HCT116 (cell line): ENCODE measurements at regions not wholly inside any gene's neighbourhood (a gene's known extent, or its start where the extent isn't known, plus 50 kb on each side); places are given as distances from the start of the nearest gene placed in this dataset.

Experiments
- ATAC-seq: fragments of 200-7000 bp; cut with Tn5 transposase; 2 replicates; pipeline ENCODE4 v1.9.1; 2020; ENCODE audit warnings: mild to moderate bottlenecking, moderate library complexity
- BruUV-seq: library from RNA; stranded (reverse); fragments of 400-500 nt; replicated peaks from 2 replicates; lab custom pipeline; 2021; lab: Mats Ljungman, UMichigan
- CTCF ChIA-PET: fragments of 300-600 bp; sonication (Branson Sonifier 250); formaldehyde crosslinking; loops from one replicate; lab custom pipeline; 2021; ENCODE audit warnings: antibody characterized with exemption; lab: Charles Lee
- POLR2A ChIA-PET: fragments of 300-600, 350-600 bp; sonication (Branson Sonifier 250); formaldehyde crosslinking; loops from one replicate; lab custom pipeline; 2021; ENCODE audit warnings: antibody characterized with exemption; lab: Charles Lee
- RAD21 ChIA-PET, 2 experiments: fragments of 300-600 bp; sonication (Branson Sonifier 250); formaldehyde crosslinking; loops; one replicate each; lab custom pipeline; 2023; ENCODE audit warnings: low total read pairs in 2 of 2; ENCODE audit not compliant: uncharacterized antibody in 2 of 2, unreplicated experiment in 2 of 2, low non-redundant PET in 1 of 2; lab: Charles Lee
- DNase-seq: peaks from one replicate; pipeline ENCODE4 v3.0.0-alpha.2; 2010; ENCODE audit warnings: low read depth, low spot score
- H2AFZ ChIP-seq: fragments of 200-600 bp; shearing (Covaris generic), sonication (generic); 2 replicates; pipeline ENCODE4 v1.6.1; 2017; ENCODE audit warnings: low read depth, mixed run types, mixed read lengths, antibody characterized with exemption, low read length; ENCODE audit not compliant: poor library complexity, severe bottlenecking
- H3K27ac ChIP-seq: 2 replicates; pipeline ENCODE4 v1.5.1; 2012; ENCODE audit warnings: low read depth, low read length
- H3K27me3 ChIP-seq: fragments of 200-600 bp; sonication (generic); 2 replicates; pipeline ENCODE4 v1.6.1; 2016; ENCODE audit warnings: mixed run types, low read length, mixed read lengths; ENCODE audit not compliant: insufficient read depth
- H3K36me3 ChIP-seq, 2 experiments: fragments of 200-500 bp in 1 of 2; fragments of 200-600 bp in 1 of 2; sonication (Bioruptor generic) in 1 of 2; sonication (generic) in 1 of 2; 2 replicates each; pipeline versions ENCODE4 v1.5.1 to v1.6.1; 2014 to 2016; ENCODE audit warnings: low read length in 2 of 2, inconsistent platforms in 1 of 2, mixed read lengths in 1 of 2, mixed run types in 1 of 2; ENCODE audit not compliant: insufficient read depth in 2 of 2, control insufficient read depth in 1 of 2
- H3K4me1 ChIP-seq, 2 experiments: fragments of 200-600 bp in 1 of 2; sonication (generic) in 1 of 2; 2 replicates each; pipeline versions ENCODE4 v1.5.1 to v1.6.1; 2012 to 2017; ENCODE audit warnings: low read length in 2 of 2, inconsistent platforms in 1 of 2, mild to moderate bottlenecking in 1 of 2, mixed read lengths in 1 of 2, mixed run types in 1 of 2, moderate library complexity in 1 of 2; ENCODE audit not compliant: insufficient read depth in 2 of 2, control insufficient read depth in 1 of 2
- H3K4me2 ChIP-seq: fragments of 200-600 bp; sonication (generic); 2 replicates; pipeline ENCODE4 v1.6.1; 2017; ENCODE audit warnings: mixed run types, low read length, mixed read lengths
- H3K4me3 ChIP-seq, 2 experiments: fragments of 200-600 bp in 1 of 2; sonication (generic) in 1 of 2; replicated peaks in 1 of 2; 2 replicates each; pipeline ENCODE4 v1.5.1; 2011 to 2016; ENCODE audit warnings: low read length in 2 of 2, control low read depth in 1 of 2, low read depth in 1 of 2, mild to moderate bottlenecking in 1 of 2, mixed read lengths in 1 of 2, mixed run types in 1 of 2
- H3K79me2 ChIP-seq: fragments of 200-600 bp; sonication (generic); 2 replicates; pipeline ENCODE4 v1.6.1; 2017; ENCODE audit warnings: mild to moderate bottlenecking, mixed run types, low read length, moderate library complexity, mixed read lengths; ENCODE audit not compliant: insufficient read depth
- H3K9ac ChIP-seq: fragments of 200-600 bp; sonication (generic); 2 replicates; pipeline ENCODE4 v1.6.1; 2016; ENCODE audit warnings: low read length, mixed read lengths
- H3K9me2 ChIP-seq: fragments of 200-600 bp; sonication (generic), shearing (Covaris generic); 2 replicates; pipeline ENCODE4 v1.6.1; 2017; ENCODE audit warnings: mixed run types, mild to moderate bottlenecking, moderate library complexity; ENCODE audit not compliant: insufficient read depth
- H3K9me3 ChIP-seq, 2 experiments: fragments of 200-500 bp in 1 of 2; fragments of 200-600 bp in 1 of 2; sonication (Bioruptor generic) in 1 of 2; sonication (generic) in 1 of 2; 2 replicates each; pipeline ENCODE4 v1.6.1; 2014 to 2017; ENCODE audit warnings: low read length in 2 of 2, mixed read lengths in 2 of 2, inconsistent platforms in 1 of 2, low read depth in 1 of 2, mild to moderate bottlenecking in 1 of 2, mixed run types in 1 of 2, moderate library complexity in 1 of 2; ENCODE audit not compliant: control insufficient read depth in 1 of 2, insufficient read depth in 1 of 2
- H4K20me1 ChIP-seq: fragments of 200-600 bp; sonication (generic), shearing (Covaris generic); 2 replicates; pipeline ENCODE4 v1.6.1; 2017; ENCODE audit warnings: mixed run types, mild to moderate bottlenecking, moderate library complexity; ENCODE audit not compliant: insufficient read depth
- CBX3 ChIP-seq: IDR thresholded peaks from 2 replicates; pipeline ENCODE4 v1.6.1; 2012; ENCODE audit warnings: low read depth
- CEBPB ChIP-seq: IDR thresholded peaks from 2 replicates; pipeline ENCODE4 v1.6.1; 2012; ENCODE audit warnings: low read depth
- ELF1 ChIP-seq: IDR thresholded peaks from 2 replicates; pipeline ENCODE4 v1.6.1; 2012; ENCODE audit warnings: low read depth, borderline replicate concordance
- EZH2 ChIP-seq: fragments of 200-600 bp; sonication (generic); IDR thresholded peaks from 2 replicates; pipeline ENCODE4 v1.6.1; 2017; ENCODE audit warnings: antibody characterized with exemption, mixed run types
- EZH2phosphoT487 ChIP-seq: fragments of 200-600 bp; IDR thresholded peaks from 2 replicates; pipeline ENCODE4 v1.6.1; 2018; ENCODE audit warnings: antibody characterized with exemption, borderline replicate concordance
- FOSL1 ChIP-seq: IDR thresholded peaks from 2 replicates; pipeline ENCODE4 v1.6.1; 2012; ENCODE audit warnings: low read depth
- JUND ChIP-seq: IDR thresholded peaks from 2 replicates; pipeline ENCODE4 v1.6.1; 2012
- POLR2A ChIP-seq: IDR thresholded peaks from 2 replicates; pipeline ENCODE4 v1.7.0; 2011; ENCODE audit warnings: borderline replicate concordance; ENCODE audit not compliant: insufficient read depth, insufficient read length; ENCODE audit errors: extremely low read depth
- POLR2AphosphoS5 ChIP-seq: IDR thresholded peaks from 2 replicates; pipeline ENCODE4 v1.6.1; 2011; ENCODE audit warnings: mild to moderate bottlenecking, low read depth, low read length, moderate library complexity
- RAD21 ChIP-seq: IDR thresholded peaks from 2 replicates; pipeline ENCODE4 v1.6.1; 2012; ENCODE audit warnings: low read depth, mild to moderate bottlenecking
- SP1 ChIP-seq: IDR thresholded peaks from 2 replicates; pipeline ENCODE4 v1.6.1; 2012; ENCODE audit warnings: low read depth
- SRF ChIP-seq: IDR thresholded peaks from 2 replicates; pipeline ENCODE4 v1.6.1; 2012; ENCODE audit warnings: low read depth
- TCF7L2 ChIP-seq: IDR thresholded peaks from 2 replicates; pipeline ENCODE4 v1.7.0; 2011; ENCODE audit warnings: borderline replicate concordance, inconsistent platforms; ENCODE audit not compliant: insufficient read depth, insufficient read length; ENCODE audit errors: extremely low read depth
- YY1 ChIP-seq: IDR thresholded peaks from 2 replicates; pipeline ENCODE4 v1.6.1; 2011; ENCODE audit warnings: low read length, low read depth, moderate library complexity, mild to moderate bottlenecking; ENCODE audit not compliant: insufficient replicate concordance; ENCODE audit errors: extremely low read depth
- ZBTB33 ChIP-seq: IDR thresholded peaks from 2 replicates; pipeline ENCODE4 v1.6.1; 2011; ENCODE audit warnings: mild to moderate bottlenecking, low read length, moderate library complexity; ENCODE audit not compliant: insufficient replicate concordance; ENCODE audit errors: extremely low read depth
- ZFX ChIP-seq: fragments of 450-650 bp; IDR thresholded peaks from 2 replicates; pipeline ENCODE4 v1.6.1; 2017
- intact Hi-C: fragments of 100-400 bp; cut with micrococcal nuclease; formaldehyde crosslinking; loops from 2 replicates; pipeline ENCODE4 v1.10.0; 2022
- TF ChIP-seq, protein P1 (sequence below): IDR thresholded peaks from 2 replicates; pipeline ENCODE4 v1.6.1; 2012; ENCODE audit warnings: low read depth

DNA sequence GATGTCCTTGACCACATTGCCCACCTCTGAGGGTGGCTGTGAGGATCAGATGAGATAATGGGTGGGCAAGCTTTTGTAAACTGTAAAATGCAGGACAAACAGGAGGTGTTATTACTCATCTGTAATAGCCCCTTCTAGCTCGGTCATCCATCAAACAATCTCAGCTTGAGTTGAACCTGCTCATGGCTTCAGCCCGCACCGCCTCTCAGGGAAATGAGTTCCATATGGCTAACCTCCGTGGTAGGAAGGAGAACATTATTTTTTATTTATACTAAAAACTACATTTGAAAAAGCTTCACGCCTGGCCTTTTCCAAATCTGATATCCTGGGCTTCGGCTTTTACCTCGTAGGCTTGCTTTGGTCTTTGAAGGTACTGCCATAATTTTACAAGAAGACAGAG lies 116.2 kb upstream of the USP24 start:
- Histone ChIP-seq H3K9ac (no peak overlapping the region), H3K9me2 (no peaks in the 10 kb centered on the region), H3K36me3 (no peaks in the 10 kb centered on the region), H4K20me1 (no peaks in the 10 kb centered on the region), H3K4me2 (no peak overlapping the region), H3K79me2 (no peaks in the 10 kb centered on the region), H3K4me3 (no peak overlapping the region), H3K27ac (no peak overlapping the region), H2AFZ (no peak overlapping the region), H3K4me1 (no peaks in the 10 kb centered on the region), H3K27me3 (no peaks in the 10 kb centered on the region), H3K9me3 (no peaks in the 10 kb centered on the region)
- ChIA-PET POLR2A (no interaction called here), RAD21 (no interaction called here), CTCF (no interaction called here)
- ATAC-seq (no peak), DNase-seq (no peak)
- intact Hi-C loops = no loop called here
- BruUV-seq = no TSS peak
- TF ChIP-seq TCF7L2 (no peak), SP1 (no peak), CEBPB (no peak), JUND (no peak), POLR2A (no peak), EZH2phosphoT487 (no peak), RAD21 (no peak), ELF1 (no peak), ZFX (no peak), ZBTB33 (no peak), YY1 (no peak), POLR2AphosphoS5 (no peak), FOSL1 (no peak), EZH2 (no peak), CBX3 (no peak), SRF (no peak)
- TF ChIP-seq, protein P1, sequence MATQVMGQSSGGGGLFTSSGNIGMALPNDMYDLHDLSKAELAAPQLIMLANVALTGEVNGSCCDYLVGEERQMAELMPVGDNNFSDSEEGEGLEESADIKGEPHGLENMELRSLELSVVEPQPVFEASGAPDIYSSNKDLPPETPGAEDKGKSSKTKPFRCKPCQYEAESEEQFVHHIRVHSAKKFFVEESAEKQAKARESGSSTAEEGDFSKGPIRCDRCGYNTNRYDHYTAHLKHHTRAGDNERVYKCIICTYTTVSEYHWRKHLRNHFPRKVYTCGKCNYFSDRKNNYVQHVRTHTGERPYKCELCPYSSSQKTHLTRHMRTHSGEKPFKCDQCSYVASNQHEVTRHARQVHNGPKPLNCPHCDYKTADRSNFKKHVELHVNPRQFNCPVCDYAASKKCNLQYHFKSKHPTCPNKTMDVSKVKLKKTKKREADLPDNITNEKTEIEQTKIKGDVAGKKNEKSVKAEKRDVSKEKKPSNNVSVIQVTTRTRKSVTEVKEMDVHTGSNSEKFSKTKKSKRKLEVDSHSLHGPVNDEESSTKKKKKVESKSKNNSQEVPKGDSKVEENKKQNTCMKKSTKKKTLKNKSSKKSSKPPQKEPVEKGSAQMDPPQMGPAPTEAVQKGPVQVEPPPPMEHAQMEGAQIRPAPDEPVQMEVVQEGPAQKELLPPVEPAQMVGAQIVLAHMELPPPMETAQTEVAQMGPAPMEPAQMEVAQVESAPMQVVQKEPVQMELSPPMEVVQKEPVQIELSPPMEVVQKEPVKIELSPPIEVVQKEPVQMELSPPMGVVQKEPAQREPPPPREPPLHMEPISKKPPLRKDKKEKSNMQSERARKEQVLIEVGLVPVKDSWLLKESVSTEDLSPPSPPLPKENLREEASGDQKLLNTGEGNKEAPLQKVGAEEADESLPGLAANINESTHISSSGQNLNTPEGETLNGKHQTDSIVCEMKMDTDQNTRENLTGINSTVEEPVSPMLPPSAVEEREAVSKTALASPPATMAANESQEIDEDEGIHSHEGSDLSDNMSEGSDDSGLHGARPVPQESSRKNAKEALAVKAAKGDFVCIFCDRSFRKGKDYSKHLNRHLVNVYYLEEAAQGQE = no peak
